ENCODE measurements at regions not wholly inside any gene's neighbourhood (a gene's known extent, or its start where the extent isn't known, plus 50 kb on each side); places are given as distances from the start of the nearest gene placed in this dataset.

GRCh38 chr5:58009754-58010153 is 450.1 kb downstream of the PLK2 start:
- TF ChIP-seq POLR2AphosphoS5 (IDR thresholded peaks at IDR 0.05; ENCODE audit: borderline replicate concordance, low read depth, low read length) = no peak
- no peak for TF ChIP-seq EZH2 (IDR thresholded peaks at IDR 0.05)
- no peak for TF ChIP-seq FOXP2 (optimal IDR thresholded peaks at IDR 0.05; ENCODE audit: control extremely low read depth, extremely low read length, insufficient read depth)

Measured in SK-N-MC (cell line).